GM21717 (cell line): ENCODE measurements at regions not wholly inside any gene's neighbourhood (a gene's known extent, or its start where the extent isn't known, plus 50 kb on each side); places are given as distances from the start of the nearest gene placed in this dataset.

ENCODE experiments used
- ATAC-seq: cut with Tn5 transposase; IDR thresholded peaks from one replicate; pipeline ENCODE4 v1.9.1; 2021; ENCODE audit warnings: mild to moderate bottlenecking, moderate library complexity; ENCODE audit not compliant: unreplicated experiment

GRCh38 chr17:79361873-79362771 lies 248.7 kb downstream of the RBFOX3 start:
- no peak for ATAC-seq

DNA sequence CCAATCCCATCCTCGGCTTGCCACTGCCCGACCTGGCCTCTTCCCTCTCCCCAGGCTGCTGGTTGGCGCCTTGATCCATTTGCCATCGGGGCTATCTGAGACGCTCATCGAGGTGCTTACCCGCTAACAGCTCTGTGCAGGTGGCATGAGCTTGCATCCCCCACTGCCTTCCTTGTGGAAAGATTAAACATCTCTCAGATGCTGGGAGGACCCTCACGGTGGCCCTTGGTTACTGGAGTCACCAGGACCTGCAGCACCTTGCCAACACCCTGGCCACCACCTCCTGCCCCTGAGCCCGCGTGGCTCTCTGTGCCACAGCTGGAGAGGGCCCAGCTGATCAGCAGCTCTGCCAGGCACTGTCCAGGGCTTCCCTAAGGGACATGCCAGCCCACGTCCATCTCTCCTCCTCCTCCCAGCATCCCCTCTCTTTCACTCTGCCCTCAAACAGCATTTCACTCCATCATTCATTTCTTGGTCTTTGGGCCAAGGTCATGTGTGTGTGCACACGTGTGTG lies 249.6 kb downstream of the RBFOX3 start:
- ATAC-seq: no peak

- ATAC-seq: no peak
Observed at GRCh38 chr17:79360196-79360595, 250.7 kb downstream of the RBFOX3 start.

DNA sequence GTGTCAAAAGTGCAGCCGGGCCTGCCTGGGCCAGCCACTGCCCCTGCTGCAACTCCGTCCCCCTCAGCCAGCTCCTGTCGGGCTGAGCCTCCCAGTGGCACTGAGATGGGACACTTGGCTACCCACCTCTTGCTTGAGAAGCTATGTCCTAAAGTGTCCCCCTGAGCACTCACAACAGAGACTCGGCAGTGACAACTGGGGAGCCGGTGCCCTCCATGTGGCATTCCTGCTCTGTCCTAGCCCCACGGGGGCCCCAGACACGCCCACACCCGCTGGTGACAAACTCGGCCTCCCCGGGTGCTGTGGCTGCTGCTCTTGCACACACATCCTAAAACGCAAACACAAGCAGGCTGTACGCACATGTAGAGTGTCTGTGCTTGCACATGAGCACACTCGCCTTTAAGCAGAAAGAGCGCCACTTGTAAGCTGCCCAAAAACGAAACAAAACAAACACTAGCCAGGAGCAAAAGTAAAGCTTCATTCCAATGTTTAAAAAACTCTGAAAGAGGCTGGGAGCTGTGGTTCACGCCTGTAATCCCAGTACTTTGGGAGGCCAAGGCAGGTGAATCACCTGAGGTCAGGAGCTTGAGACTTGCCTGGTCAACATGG lies 253.9 kb downstream of the RBFOX3 start:
- ATAC-seq: no peak

DNA sequence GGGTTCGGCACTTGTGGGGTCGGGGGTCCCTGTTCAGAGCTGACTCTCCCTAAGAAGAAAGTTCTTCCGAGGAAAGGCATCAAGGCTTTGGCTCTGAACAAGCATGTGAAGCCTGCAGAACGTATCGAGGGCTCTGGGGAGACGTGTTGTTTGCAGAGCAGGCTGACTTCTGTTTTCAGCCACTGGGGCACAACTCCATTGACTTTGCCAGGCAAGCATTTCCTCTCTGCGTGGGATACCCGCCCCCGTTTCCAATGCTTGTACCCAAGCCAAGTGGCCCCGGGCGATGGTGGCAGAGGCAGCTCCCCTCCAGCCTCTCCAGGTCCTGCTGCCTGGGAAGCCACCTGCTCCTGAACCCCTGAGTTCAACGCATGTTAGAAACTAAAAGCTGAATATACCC lies 255.7 kb downstream of the RBFOX3 start:
- ATAC-seq: no peak

- no peak for ATAC-seq
Observed at GRCh38 chr17:79354173-79354820, 256.6 kb downstream of the RBFOX3 start.

GRCh38 chr17:79353548-79353947 lies 257.3 kb downstream of the RBFOX3 start:
- no peak for ATAC-seq

DNA sequence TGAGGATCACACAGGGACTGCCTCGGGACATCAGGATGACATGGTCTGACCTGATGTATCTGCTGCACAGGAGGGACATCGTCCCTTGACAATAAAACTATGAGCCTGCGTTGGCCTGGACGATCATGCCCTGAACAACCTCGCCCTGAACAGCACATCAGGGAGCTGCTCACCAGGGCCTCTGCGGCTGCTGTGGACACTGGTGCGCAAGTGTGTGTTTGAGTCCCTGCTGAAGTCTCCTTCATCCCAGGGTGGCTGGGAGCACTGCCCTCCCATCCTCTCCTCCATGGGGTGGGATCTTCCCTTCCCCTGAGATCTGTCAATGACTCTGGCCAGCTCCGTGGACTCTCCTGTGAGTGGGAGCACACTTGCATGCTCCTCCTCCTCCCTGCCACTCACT lies 257.8 kb downstream of the RBFOX3 start:
- no peak for ATAC-seq

DNA sequence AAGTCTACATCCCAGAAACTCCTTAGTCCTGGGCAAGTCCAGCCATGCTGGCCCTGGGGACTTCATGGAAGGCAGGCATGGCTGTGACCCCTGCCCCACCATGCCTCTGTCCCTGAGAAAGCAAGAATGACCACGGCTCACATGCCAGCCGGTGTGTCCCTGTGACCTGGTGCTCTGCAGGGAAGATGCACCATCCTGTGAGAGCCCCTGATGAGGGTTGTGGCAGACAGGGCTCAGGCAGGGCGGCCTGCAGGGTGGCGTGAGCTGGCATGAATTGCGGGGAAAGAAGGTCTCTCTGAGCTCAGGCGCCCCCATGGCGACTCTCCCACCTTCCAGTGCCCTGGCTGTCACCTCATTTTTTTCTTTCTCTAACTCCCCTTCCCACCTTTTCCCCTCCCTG lies 260.3 kb downstream of the RBFOX3 start:
- no peak for ATAC-seq

- no peak for ATAC-seq
Observed at GRCh38 chr17:79349506-79350400, 261.1 kb downstream of the RBFOX3 start.

DNA sequence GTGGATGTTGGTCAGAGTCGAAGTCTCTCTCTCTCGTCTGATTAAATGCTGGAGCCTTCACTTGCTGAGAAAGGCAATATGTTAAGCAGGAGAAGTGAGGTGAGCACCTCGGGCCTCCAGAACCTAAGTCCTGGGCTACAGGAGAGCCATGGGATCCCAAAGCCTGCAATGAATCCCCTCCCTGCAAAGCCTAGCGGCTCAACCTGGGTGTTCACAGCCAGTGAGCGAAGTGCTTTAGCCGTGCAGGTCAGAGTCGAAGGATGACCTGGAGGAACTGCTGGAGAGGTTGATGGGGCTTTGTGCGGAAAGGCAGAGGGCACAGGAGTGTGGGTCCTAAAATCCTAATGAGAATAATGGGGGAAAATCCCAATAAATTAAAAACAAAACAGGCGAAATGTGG lies 267.8 kb downstream of the ENGASE start:
- ATAC-seq: no peak

DNA sequence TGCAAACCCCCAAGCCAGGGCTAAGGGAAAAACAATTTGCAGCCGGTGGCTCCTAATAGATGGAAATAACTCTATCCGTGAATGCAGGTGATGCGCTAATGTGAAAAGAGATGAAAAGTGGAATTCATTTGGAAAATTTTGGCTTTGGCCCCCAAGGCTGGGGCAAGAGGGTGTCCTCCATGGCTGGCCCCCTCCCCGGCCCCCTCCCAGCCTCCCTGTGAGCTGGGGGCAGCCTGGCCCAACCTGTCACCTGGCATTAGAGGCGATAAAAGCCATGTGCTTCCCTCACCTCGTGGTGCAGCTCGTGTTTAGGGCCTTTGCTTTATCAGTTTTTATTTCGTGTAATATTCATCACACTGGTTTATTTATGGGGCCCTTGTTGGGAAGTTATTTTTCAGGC lies 267.2 kb downstream of the ENGASE start:
- no peak for ATAC-seq

DNA sequence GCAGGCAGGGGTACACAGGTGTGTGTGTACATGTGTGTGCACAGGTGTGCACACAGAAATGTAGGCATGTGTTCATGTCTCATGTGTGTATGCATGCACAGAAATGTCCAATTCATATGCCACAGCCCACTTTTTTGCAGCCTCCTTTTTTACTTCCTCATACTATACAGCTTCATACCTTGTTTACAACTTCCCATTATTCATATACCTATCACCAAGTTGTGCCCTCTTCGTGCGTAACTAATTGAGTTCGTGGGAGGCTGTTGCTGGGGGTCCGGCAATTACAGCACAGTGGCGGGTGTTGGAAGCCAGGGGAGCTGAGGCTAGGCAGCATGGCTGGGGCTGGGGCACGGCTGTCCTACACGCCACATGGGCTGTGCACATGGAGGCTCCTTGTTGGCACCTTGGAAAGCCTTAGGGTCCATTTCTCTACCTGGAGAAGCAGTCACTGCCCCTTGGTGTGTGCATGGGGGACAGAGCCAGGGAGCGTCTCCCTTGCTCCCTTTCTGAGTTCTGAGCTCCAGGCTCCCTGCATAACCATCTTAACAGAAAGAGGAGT lies 266.7 kb downstream of the ENGASE start:
- no peak for ATAC-seq

DNA sequence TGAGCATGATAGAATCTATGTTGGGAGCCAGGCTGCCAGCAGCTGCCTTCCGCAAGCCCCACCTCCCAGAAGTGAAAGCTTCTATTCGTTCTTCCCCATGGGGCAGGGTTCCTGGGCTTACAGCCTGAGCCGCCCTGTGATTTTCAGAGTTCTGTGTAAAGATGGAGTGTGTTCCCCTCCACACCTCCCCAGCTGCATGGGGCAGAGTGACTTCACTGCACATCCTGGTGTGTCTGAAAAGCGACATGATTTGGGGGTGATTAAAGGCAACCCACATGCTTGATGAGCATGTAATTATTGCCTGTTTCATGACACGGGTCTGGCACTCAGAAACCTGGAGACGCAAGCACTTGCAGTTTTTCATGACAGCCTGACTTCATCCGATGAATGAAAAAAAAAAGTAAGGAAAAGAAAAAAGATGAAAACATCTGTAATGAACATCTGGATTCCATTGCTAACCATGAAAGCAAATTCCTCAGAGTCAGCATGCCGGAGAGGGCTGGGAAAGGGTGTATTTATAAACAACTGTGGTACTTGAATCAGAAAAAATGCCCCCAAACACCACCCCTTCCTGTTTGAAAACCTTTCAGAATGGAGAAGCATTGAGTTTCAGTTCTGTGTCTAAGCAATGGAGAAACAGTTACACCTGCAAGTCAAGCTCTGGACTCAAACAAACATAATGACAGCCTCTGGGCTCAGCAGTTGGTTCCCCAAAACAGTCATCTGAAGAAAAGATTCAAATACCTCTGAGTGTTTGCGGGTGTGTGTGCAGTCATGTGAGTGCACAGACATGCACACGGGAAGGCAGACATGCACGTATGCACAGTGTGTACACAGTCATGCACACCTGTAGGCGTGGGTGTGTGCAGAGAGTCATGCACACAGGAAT lies 266.0 kb downstream of the ENGASE start:
- peak; percentile 76 for ATAC-seq

DNA sequence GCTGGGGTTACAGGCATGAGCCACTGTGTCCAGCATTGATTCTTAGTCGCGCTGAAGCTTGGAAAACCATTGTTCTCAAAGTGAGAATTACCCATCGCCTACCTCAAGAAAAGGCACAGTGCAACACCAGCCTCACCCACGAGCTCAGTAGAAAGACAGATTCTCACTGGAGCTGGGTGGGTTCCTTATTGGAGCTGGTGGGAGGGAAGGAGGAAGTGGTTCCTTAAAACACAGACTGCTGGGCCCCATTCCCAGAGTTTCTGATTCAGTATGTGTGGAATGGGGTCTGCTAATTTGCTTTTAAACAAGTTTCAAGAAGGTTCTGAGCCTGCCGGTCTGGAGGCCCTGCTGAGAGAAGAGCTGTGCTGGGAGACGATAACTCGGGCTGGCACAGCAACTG lies 264.7 kb downstream of the ENGASE start:
- ATAC-seq: no peak

DNA sequence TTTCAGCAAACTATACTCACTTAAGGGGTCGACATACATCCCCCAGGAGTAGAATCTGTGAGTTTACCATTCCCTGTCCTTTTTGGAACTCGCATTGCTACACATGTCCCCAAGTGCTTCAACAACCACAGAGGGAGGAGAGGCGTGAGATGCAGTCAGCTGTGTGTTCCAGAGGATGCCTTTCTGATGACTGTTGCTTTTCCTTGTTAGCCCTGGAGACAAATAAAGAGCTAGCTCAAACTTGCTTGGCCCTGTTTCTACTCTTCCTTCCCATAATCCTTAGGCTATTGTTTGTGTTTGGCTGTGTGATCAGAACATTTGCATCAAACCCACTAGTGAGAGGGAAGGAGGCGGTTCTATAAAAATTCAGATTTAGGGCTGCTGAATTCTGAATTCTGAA lies 264.0 kb downstream of the ENGASE start:
- ATAC-seq: no peak

GRCh38 chr17:79338152-79338551 lies 263.5 kb downstream of the ENGASE start:
- no peak for ATAC-seq

- no peak for ATAC-seq
Observed at GRCh38 chr17:79337053-79337452, 262.4 kb downstream of the ENGASE start.

DNA sequence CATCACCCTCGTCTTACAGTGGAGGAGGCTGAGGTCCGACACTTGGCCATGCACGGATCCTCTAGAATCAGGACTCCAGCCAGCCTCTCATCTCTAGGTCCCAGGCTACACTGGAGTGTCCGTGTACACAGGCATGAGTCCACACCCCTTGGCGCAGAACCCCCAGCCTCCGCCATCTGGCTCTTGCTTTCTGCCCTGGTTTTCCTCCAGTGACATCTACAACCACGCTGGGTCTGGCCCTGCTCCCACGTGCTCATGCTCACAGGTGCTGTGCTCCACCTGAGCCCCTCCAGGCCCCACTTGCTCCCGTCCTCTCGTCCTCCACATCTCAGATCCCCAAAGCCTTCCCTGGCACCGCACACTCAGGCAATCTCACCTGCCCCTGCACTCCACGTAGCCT lies 260.8 kb downstream of the ENGASE start:
- ATAC-seq: no peak
